HCT116 (cell line): ENCODE measurements at regions not wholly inside any gene's neighbourhood (a gene's known extent, or its start where the extent isn't known, plus 50 kb on each side); places are given as distances from the start of the nearest gene placed in this dataset.

ENCODE experiments used
- EZH2phosphoT487 ChIP-seq: fragments of 200-600 bp; IDR thresholded peaks from 2 replicates; pipeline ENCODE4 v1.6.1; 2018; ENCODE audit warnings: antibody characterized with exemption, borderline replicate concordance
- POLR2A ChIP-seq: IDR thresholded peaks from 2 replicates; pipeline ENCODE4 v1.7.0; 2011; ENCODE audit warnings: borderline replicate concordance; ENCODE audit not compliant: insufficient read depth, insufficient read length; ENCODE audit errors: extremely low read depth
- SRF ChIP-seq: IDR thresholded peaks from 2 replicates; pipeline ENCODE4 v1.6.1; 2012; ENCODE audit warnings: low read depth
- ZFX ChIP-seq: fragments of 450-650 bp; IDR thresholded peaks from 2 replicates; pipeline ENCODE4 v1.6.1; 2017
- TF ChIP-seq, protein P1 (sequence below), 3 experiments: fragments of 200-600 bp in 1 of 3; sonication (generic) in 1 of 3; IDR thresholded peaks in 2 of 3; conservative IDR thresholded peaks in 1 of 3; 2 replicates each; pipeline ENCODE4 v1.5.1; 2012 to 2017; ENCODE audit warnings: low read depth in 2 of 3, low read length in 2 of 3, antibody characterized with exemption in 1 of 3, borderline replicate concordance in 1 of 3, control low read depth in 1 of 3, mild to moderate bottlenecking in 1 of 3, mixed read lengths in 1 of 3, mixed run types in 1 of 3, moderate library complexity in 1 of 3; ENCODE audit not compliant: insufficient read depth in 1 of 3
- TF ChIP-seq, protein P2 (sequence below): IDR thresholded peaks from 2 replicates; pipeline ENCODE4 v1.6.1; 2011; ENCODE audit warnings: mild to moderate bottlenecking, low read length, moderate library complexity; ENCODE audit not compliant: insufficient replicate concordance; ENCODE audit errors: extremely low read depth

DNA sequence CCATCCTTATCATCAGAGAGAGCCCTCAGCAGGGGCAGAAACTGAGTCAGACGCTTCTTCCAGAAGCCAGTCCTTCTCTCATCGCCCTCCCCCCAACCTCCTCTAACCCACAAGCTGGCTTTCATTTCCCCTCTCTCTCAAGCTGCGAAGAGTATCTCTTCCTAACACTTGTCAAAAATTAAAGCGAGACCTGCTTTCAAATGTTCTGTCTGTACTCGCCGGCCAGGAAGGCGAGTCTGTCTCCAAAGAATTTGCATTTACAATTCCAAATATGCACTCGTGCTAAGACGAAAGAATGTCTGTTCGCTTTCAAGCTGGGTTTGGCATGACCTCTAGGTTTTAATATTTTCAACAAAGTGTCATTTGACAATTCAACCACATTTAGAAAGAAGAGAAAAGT lies 140.4 kb downstream of the RGS9 start:
- TF ChIP-seq SRF (no peak), POLR2A (no peak), EZH2phosphoT487 (no peak), ZFX (no peak)
- TF ChIP-seq, protein P1, sequence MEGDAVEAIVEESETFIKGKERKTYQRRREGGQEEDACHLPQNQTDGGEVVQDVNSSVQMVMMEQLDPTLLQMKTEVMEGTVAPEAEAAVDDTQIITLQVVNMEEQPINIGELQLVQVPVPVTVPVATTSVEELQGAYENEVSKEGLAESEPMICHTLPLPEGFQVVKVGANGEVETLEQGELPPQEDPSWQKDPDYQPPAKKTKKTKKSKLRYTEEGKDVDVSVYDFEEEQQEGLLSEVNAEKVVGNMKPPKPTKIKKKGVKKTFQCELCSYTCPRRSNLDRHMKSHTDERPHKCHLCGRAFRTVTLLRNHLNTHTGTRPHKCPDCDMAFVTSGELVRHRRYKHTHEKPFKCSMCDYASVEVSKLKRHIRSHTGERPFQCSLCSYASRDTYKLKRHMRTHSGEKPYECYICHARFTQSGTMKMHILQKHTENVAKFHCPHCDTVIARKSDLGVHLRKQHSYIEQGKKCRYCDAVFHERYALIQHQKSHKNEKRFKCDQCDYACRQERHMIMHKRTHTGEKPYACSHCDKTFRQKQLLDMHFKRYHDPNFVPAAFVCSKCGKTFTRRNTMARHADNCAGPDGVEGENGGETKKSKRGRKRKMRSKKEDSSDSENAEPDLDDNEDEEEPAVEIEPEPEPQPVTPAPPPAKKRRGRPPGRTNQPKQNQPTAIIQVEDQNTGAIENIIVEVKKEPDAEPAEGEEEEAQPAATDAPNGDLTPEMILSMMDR (IDR thresholded peaks at IDR 0.05 in 2 of 3, conservative IDR thresholded peaks at IDR 0.05 in 1 of 3; ENCODE audit: borderline replicate concordance in 1 of 3, insufficient read depth in 1 of 3, low read depth in 2 of 3, low read length in 2 of 3): no peak
- TF ChIP-seq, protein P2, sequence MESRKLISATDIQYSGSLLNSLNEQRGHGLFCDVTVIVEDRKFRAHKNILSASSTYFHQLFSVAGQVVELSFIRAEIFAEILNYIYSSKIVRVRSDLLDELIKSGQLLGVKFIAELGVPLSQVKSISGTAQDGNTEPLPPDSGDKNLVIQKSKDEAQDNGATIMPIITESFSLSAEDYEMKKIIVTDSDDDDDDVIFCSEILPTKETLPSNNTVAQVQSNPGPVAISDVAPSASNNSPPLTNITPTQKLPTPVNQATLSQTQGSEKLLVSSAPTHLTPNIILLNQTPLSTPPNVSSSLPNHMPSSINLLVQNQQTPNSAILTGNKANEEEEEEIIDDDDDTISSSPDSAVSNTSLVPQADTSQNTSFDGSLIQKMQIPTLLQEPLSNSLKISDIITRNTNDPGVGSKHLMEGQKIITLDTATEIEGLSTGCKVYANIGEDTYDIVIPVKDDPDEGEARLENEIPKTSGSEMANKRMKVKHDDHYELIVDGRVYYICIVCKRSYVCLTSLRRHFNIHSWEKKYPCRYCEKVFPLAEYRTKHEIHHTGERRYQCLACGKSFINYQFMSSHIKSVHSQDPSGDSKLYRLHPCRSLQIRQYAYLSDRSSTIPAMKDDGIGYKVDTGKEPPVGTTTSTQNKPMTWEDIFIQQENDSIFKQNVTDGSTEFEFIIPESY: no peak
